ENCODE measurements at regions not wholly inside any gene's neighbourhood (a gene's known extent, or its start where the extent isn't known, plus 50 kb on each side); places are given as distances from the start of the nearest gene placed in this dataset.

DNA sequence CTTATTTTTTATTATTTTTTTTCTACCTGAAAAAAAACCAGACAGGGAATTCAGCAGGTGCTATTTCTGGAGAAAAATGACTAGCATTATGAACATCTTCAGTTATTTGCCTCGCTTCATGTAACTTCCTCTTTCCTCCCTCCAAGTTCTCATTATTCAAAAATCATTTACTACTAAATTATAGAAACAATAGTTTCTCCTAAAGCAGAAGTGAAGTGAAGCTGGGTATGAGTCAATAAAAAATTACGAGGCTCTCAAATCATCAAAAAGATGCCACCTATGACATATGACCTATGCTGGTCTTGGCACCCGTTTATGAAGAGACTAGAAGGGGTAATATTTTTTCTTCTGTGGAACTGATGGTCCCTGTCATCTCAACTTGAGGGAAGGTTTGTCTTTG lies 145.0 kb upstream of the AADAT start:
- TF ChIP-seq, protein P1, sequence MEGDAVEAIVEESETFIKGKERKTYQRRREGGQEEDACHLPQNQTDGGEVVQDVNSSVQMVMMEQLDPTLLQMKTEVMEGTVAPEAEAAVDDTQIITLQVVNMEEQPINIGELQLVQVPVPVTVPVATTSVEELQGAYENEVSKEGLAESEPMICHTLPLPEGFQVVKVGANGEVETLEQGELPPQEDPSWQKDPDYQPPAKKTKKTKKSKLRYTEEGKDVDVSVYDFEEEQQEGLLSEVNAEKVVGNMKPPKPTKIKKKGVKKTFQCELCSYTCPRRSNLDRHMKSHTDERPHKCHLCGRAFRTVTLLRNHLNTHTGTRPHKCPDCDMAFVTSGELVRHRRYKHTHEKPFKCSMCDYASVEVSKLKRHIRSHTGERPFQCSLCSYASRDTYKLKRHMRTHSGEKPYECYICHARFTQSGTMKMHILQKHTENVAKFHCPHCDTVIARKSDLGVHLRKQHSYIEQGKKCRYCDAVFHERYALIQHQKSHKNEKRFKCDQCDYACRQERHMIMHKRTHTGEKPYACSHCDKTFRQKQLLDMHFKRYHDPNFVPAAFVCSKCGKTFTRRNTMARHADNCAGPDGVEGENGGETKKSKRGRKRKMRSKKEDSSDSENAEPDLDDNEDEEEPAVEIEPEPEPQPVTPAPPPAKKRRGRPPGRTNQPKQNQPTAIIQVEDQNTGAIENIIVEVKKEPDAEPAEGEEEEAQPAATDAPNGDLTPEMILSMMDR (IDR thresholded peaks at IDR 0.05): no peak
- no peak for TF ChIP-seq EZH2 (IDR thresholded peaks at IDR 0.05; ENCODE audit: borderline replicate concordance, insufficient read depth, low read depth, low read length, poor library complexity, severe bottlenecking)
